Chondrocyte (in vitro differentiated cells): ENCODE measurements at regions not wholly inside any gene's neighbourhood (a gene's known extent, or its start where the extent isn't known, plus 50 kb on each side); places are given as distances from the start of the nearest gene placed in this dataset.

Experiments
- DNase-seq: peaks from one replicate; pipeline ENCODE4 v3.0.0; 2021; ENCODE audit warnings: mixed read lengths, low spot score
- H3K27ac Mint-ChIP-seq: one replicate; pipeline ENCODE4 v1.8.0; 2021; ENCODE audit warnings: mild to moderate bottlenecking, moderate library complexity, mixed read lengths; ENCODE audit not compliant: unreplicated experiment
- H3K27me3 Mint-ChIP-seq: 2 replicates; pipeline ENCODE4 v1.8.0; 2021; ENCODE audit warnings: low read depth, mixed read lengths
- H3K36me3 Mint-ChIP-seq: 2 replicates; pipeline ENCODE4 v1.8.0; 2021; ENCODE audit warnings: low read depth, mixed read lengths
- H3K4me1 Mint-ChIP-seq: 2 replicates; pipeline ENCODE4 v1.8.0; 2021; ENCODE audit warnings: low read depth, mild to moderate bottlenecking, mixed read lengths
- H3K4me3 Mint-ChIP-seq: one replicate; pipeline ENCODE4 v1.8.0; 2021; ENCODE audit warnings: mild to moderate bottlenecking, moderate library complexity, mixed read lengths; ENCODE audit not compliant: unreplicated experiment
- H3K9me3 Mint-ChIP-seq: 2 replicates; pipeline ENCODE4 v1.8.0; 2021; ENCODE audit warnings: low read depth, mixed read lengths
- TF ChIP-seq, protein P1 (sequence below): fragments of 200-600 bp; sonication (generic); IDR thresholded peaks from 2 replicates; pipeline ENCODE4 v1.5.0; 2021; ENCODE audit warnings: antibody characterized with exemption, mild to moderate bottlenecking, moderate library complexity

DNA sequence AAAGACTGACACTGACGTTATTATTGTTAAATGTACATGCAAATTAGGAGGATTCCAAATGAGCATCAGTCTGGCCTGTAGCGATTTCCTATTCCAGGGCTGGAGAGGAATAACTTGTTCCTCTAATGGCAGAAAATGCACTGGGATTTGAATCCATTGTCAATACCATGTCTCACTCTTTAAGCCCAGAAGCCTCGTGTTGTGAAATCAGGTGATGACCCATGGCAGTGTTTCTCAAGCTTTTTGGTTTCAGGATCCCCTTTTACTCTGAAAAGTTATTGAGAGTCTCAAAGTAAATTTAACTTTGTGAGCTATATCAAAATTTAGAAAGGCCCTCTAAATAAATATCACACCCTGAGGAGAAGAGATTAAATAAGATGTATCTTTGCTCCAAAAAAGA is 279.2 kb downstream of the GALR1 start:
- peaks cover 20% of the 10 kb centered on the region for H3K9me3 Mint-ChIP-seq
- TF ChIP-seq, protein P1, sequence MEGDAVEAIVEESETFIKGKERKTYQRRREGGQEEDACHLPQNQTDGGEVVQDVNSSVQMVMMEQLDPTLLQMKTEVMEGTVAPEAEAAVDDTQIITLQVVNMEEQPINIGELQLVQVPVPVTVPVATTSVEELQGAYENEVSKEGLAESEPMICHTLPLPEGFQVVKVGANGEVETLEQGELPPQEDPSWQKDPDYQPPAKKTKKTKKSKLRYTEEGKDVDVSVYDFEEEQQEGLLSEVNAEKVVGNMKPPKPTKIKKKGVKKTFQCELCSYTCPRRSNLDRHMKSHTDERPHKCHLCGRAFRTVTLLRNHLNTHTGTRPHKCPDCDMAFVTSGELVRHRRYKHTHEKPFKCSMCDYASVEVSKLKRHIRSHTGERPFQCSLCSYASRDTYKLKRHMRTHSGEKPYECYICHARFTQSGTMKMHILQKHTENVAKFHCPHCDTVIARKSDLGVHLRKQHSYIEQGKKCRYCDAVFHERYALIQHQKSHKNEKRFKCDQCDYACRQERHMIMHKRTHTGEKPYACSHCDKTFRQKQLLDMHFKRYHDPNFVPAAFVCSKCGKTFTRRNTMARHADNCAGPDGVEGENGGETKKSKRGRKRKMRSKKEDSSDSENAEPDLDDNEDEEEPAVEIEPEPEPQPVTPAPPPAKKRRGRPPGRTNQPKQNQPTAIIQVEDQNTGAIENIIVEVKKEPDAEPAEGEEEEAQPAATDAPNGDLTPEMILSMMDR = no peak
- no peaks in the 10 kb centered on the region for H3K4me1 Mint-ChIP-seq
- H3K4me3 Mint-ChIP-seq = no peak overlapping the region
- no peak overlapping the region for H3K27ac Mint-ChIP-seq
- H3K36me3 Mint-ChIP-seq = no peaks in the 10 kb centered on the region
- no peaks in the 10 kb centered on the region for H3K27me3 Mint-ChIP-seq
- no peak for DNase-seq

DNA sequence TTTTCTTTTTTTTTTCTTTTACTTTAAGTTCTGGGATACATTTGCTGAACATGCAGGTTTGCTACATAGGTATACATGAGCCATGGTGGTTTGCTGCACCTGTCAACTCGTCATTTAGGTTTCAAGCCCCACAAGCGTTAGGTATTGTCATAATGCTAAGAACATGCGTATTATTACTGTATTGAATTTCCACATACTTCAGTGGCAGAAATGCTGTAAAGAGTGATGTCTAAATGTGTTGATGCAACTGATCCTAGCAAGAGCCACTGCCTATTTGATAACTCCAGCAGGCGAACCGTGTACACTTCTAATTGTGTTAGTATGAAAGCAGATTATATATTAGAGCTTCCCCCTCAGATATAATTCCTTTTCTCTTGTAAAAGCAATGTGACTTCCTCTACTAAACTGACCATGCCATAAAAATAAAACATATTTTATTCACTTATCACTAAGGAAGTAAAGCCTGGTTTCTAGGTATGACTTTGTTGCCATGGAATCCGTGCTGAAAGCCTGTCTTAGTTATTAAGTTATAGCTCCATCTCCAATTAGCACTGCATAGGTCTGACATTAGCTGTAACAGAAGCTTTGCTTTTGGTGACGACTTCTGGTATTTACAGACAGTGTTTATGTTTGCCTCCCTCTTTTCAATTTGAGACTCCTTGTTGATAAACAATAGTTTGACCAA is 280.0 kb downstream of the GALR1 start:
- no peak overlapping the region for H3K4me3 Mint-ChIP-seq
- no peaks in the 10 kb centered on the region for H3K27me3 Mint-ChIP-seq
- no peaks in the 10 kb centered on the region for H3K4me1 Mint-ChIP-seq
- DNase-seq = no peak
- H3K27ac Mint-ChIP-seq = no peak overlapping the region
- H3K36me3 Mint-ChIP-seq = no peaks in the 10 kb centered on the region
- peaks cover 17% of the 10 kb centered on the region for H3K9me3 Mint-ChIP-seq
- TF ChIP-seq, protein P1 = no peak

DNA sequence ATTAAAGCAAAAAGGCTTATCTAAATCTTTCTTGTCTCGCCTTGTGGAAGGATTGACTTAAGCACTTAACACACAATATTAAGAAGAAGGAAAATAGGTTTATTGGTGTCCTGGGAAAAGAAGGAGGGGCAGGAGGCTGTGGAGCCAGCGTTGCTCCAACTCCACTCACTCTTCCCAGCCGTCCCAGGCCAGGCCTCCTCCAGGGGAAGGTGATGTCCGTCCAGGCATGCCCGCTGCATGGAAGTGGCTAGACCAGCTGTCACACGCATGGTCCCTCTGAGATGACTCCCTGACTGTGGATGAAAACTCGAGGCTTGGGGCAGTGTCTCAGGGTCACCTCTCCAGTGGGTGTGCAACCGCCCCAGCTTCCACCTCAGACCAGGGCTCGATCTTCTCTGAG is 281.1 kb downstream of the GALR1 start:
- Mint-ChIP-seq H3K27me3 (no peaks in the 10 kb centered on the region), H3K36me3 (no peaks in the 10 kb centered on the region), H3K9me3 (peaks cover 16% of the 10 kb centered on the region), H3K27ac (no peak overlapping the region), H3K4me3 (no peak overlapping the region), H3K4me1 (no peaks in the 10 kb centered on the region)
- no peak for DNase-seq
- TF ChIP-seq, protein P1 = no peak

DNA sequence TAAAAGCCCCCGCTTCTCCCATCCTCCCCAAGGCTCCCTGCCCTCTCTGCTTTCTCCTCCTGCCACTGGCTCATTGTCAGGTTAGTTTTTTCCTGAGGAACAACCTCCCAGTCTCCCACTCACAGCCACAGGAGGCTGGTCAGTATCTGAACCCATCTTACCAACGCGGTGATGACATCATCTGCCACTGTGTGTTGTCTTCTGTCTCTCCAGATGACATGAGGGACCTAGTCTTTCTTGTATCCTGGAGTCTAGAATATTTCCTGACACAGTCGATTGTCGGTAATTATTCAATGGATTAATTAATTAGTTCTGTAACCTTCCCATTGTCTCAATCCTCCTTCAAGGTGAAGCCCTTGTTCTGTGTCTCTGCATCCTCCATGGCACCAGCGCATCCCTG is 290.2 kb downstream of the GALR1 start:
- TF ChIP-seq, protein P1 = no peak
- Mint-ChIP-seq H3K36me3 (no peaks in the 10 kb centered on the region), H3K4me1 (no peaks in the 10 kb centered on the region), H3K9me3 (peaks cover 31% of the 10 kb centered on the region), H3K27ac (no peak overlapping the region), H3K27me3 (no peaks in the 10 kb centered on the region), H3K4me3 (no peak overlapping the region)
- no peak for DNase-seq

GRCh38 chr18:77544792-77545191 is 295.1 kb downstream of the GALR1 start:
- Mint-ChIP-seq H3K27me3 (no peaks in the 10 kb centered on the region), H3K4me1 (no peaks in the 10 kb centered on the region), H3K27ac (no peak overlapping the region), H3K36me3 (no peaks in the 10 kb centered on the region), H3K4me3 (no peak overlapping the region), H3K9me3 (peaks cover 10% of the 10 kb centered on the region)
- TF ChIP-seq, protein P1 = no peak
- DNase-seq = no peak
